ENCODE measurements at regions not wholly inside any gene's neighbourhood (a gene's known extent, or its start where the extent isn't known, plus 50 kb on each side); places are given as distances from the start of the nearest gene placed in this dataset.

GRCh38 chr11:91986218-91986617 is 238.4 kb upstream of the FAT3 start:
- Histone ChIP-seq H4K20me1 (ENCODE audit: insufficient read depth, low read length) (no peaks in the 10 kb centered on the region), H3K27ac (ENCODE audit: low read depth in 1 of 2, low read length in 2 of 2) (no peak overlapping the region), H3K79me2 (ENCODE audit: insufficient read depth, low read length) (no peaks in the 10 kb centered on the region), H3K4me3 (replicated peaks in 1 of 3; ENCODE audit: low read depth in 2 of 3, low read length in 3 of 3) (no peak overlapping the region), H3K9me3 (replicated peaks in 1 of 2; ENCODE audit: control insufficient read depth in 1 of 2, insufficient read depth in 1 of 2, low read length in 2 of 2) (peaks cover 9 to 18% of the 10 kb centered on the region in 2 donors), H2AFZ (ENCODE audit: insufficient read depth, low read depth, low read length, poor library complexity, severe bottlenecking) (no peak overlapping the region), H3K27me3 (ENCODE audit: control insufficient read depth in 2 of 2, insufficient read depth in 2 of 2, low read length in 2 of 2) (no peaks in the 10 kb centered on the region), H3K4me1 (ENCODE audit: control insufficient read depth in 1 of 2, insufficient read depth in 2 of 2, low read length in 2 of 2) (no peaks in the 10 kb centered on the region), H3K36me3 (replicated peaks in 1 of 2; ENCODE audit: control insufficient read depth in 1 of 2, insufficient read depth in 2 of 2, low read length in 2 of 2) (no peaks in the 10 kb centered on the region), H3K9ac (ENCODE audit: insufficient read depth, low read length, poor library complexity, severe bottlenecking) (no peak overlapping the region), H3K4me2 (replicated peaks; ENCODE audit: extremely low read depth, low read length, poor library complexity, severe bottlenecking) (no peak overlapping the region)
- no peaks in the 10 kb centered on the region for H3K36me3 Mint-ChIP-seq
- DNase-seq, result no peak
- peaks cover 0 to 10% (median 7%) of the 10 kb centered on the region in 7 donors for H3K9me3 Mint-ChIP-seq
- TF ChIP-seq CTCF (IDR thresholded peaks at IDR 0.05), result no peak
- intact Hi-C loops (cut with micrococcal nuclease), result no loop called here
- H3K4me1 Mint-ChIP-seq, result no peaks in the 10 kb centered on the region
- H3K4me3 Mint-ChIP-seq, result no peak overlapping the region
- no peak overlapping the region for H3K27ac Mint-ChIP-seq
- peaks cover 0 to 1% (median 0%) of the 10 kb centered on the region in 3 donors for H3K27me3 Mint-ChIP-seq (ENCODE audit: low read depth in 3 of 3)

- H3K4me3 ChIP-seq (replicated peaks in 1 of 3; ENCODE audit: low read depth in 2 of 3, low read length in 3 of 3), result no peak overlapping the region
- Mint-ChIP-seq H3K27ac (no peak overlapping the region), H3K9me3 (peaks cover 2 to 13% (median 7%) of the 10 kb centered on the region in 7 donors), H3K36me3 (no peaks in the 10 kb centered on the region), H3K27me3 (ENCODE audit: low read depth in 3 of 3) (no peaks in the 10 kb centered on the region), H3K4me3 (no peak overlapping the region), H3K4me1 (no peaks in the 10 kb centered on the region)
- no peak overlapping the region for H3K4me2 ChIP-seq (replicated peaks; ENCODE audit: extremely low read depth, low read length, poor library complexity, severe bottlenecking)
- H2AFZ ChIP-seq (ENCODE audit: insufficient read depth, low read depth, low read length, poor library complexity, severe bottlenecking), result no peak overlapping the region
- intact Hi-C loops (cut with micrococcal nuclease), result no loop called here
- peaks cover 12 to 18% of the 10 kb centered on the region in 2 donors for H3K9me3 ChIP-seq (replicated peaks in 1 of 2; ENCODE audit: control insufficient read depth in 1 of 2, insufficient read depth in 1 of 2, low read length in 2 of 2)
- no peak for DNase-seq
- no peaks in the 10 kb centered on the region for H3K27me3 ChIP-seq (ENCODE audit: control insufficient read depth in 2 of 2, insufficient read depth in 2 of 2, low read length in 2 of 2)
- no peak overlapping the region for H3K27ac ChIP-seq (ENCODE audit: low read depth in 1 of 2, low read length in 2 of 2)
- H3K79me2 ChIP-seq (ENCODE audit: insufficient read depth, low read length), result no peaks in the 10 kb centered on the region
- no peaks in the 10 kb centered on the region for H3K36me3 ChIP-seq (replicated peaks in 1 of 2; ENCODE audit: control insufficient read depth in 1 of 2, insufficient read depth in 2 of 2, low read length in 2 of 2)
- H4K20me1 ChIP-seq (ENCODE audit: insufficient read depth, low read length), result no peaks in the 10 kb centered on the region
- TF ChIP-seq CTCF (IDR thresholded peaks at IDR 0.05), result no peak
- H3K4me1 ChIP-seq (ENCODE audit: control insufficient read depth in 1 of 2, insufficient read depth in 2 of 2, low read length in 2 of 2), result no peaks in the 10 kb centered on the region
- no CpG with 5 or more reads among the region's 5 CpGs for WGBS (ENCODE audit: insufficient coverage)
- H3K9ac ChIP-seq (ENCODE audit: insufficient read depth, low read length, poor library complexity, severe bottlenecking), result no peak overlapping the region
Measured at GRCh38 chr11:91984033-91984584, 240.5 kb upstream of the FAT3 start.

All from CD14-positive monocyte (primary cell).